WI38 (cell line): ENCODE measurements at regions not wholly inside any gene's neighbourhood (a gene's known extent, or its start where the extent isn't known, plus 50 kb on each side); places are given as distances from the start of the nearest gene placed in this dataset.

Experiments
- H3K4me3 ChIP-seq: 2 replicates; pipeline ENCODE4 v1.5.1; 2011; ENCODE audit warnings: low read depth, mild to moderate bottlenecking, control low read depth, low read length
- CTCF ChIP-seq: IDR thresholded peaks from 2 replicates; pipeline ENCODE4 v1.5.1; 2012; ENCODE audit warnings: low read depth, mild to moderate bottlenecking, control low read depth, low read length

GRCh38 chr4:108237693-108238092 lies 69.0 kb upstream of the LEF1 start:
- no peak overlapping the region for H3K4me3 ChIP-seq
- no peak for TF ChIP-seq CTCF

GRCh38 chr4:108236264-108236663 lies 67.5 kb upstream of the LEF1 start:
- TF ChIP-seq CTCF: no peak
- no peak overlapping the region for H3K4me3 ChIP-seq

- no peak overlapping the region for H3K4me3 ChIP-seq
- TF ChIP-seq CTCF: no peak
Measured at GRCh38 chr4:108227923-108228322, 59.2 kb upstream of the LEF1 start.

- no peak for TF ChIP-seq CTCF
- no peak overlapping the region for H3K4me3 ChIP-seq
Measured at GRCh38 chr4:108224611-108225053, 55.9 kb upstream of the LEF1 start.

GRCh38 chr4:108223313-108223712 lies 54.6 kb upstream of the LEF1 start:
- TF ChIP-seq CTCF: no peak
- no peak overlapping the region for H3K4me3 ChIP-seq

GRCh38 chr4:108219998-108220397 lies 51.3 kb upstream of the LEF1 start:
- no peak for TF ChIP-seq CTCF

More at GRCh38 chr4:108219998-108220397, 51.3 kb upstream of the LEF1 start:
- H3K4me3 ChIP-seq: no peak overlapping the region
